Activated CD4-positive, alpha-beta T cell treated with anti-CD3 and anti-CD28 coated beads, Interleukin-2, amount 10 ng/mL, durations not matched to agents 7 days and 5 days (primary cell): ENCODE measurements at regions not wholly inside any gene's neighbourhood (a gene's known extent, or its start where the extent isn't known, plus 50 kb on each side); places are given as distances from the start of the nearest gene placed in this dataset.
A peak's percentile ranks its signal among the peaks of the same experiment; 100 is the strongest.

ENCODE experiments used
- CTCF ChIA-PET: fragments of 350-600 bp; sonication (Branson Sonifier 250); formaldehyde crosslinking; loops from one replicate; lab custom pipeline; 2021; ENCODE audit warnings: antibody characterized with exemption; lab: Charles Lee
- POLR2A ChIA-PET: fragments of 350-600 bp; sonication (Branson Sonifier 250); formaldehyde crosslinking; loops from one replicate; lab custom pipeline; 2021; ENCODE audit warnings: antibody characterized with exemption; lab: Charles Lee
- DNase-seq: peaks from one replicate; pipeline ENCODE4 v3.0.0-alpha.2; 2020
- H3K27ac Mint-ChIP-seq: one replicate; pipeline ENCODE4 v1.8.0; 2021; ENCODE audit warnings: mild to moderate bottlenecking, moderate library complexity, mixed read lengths
- H3K27me3 Mint-ChIP-seq: one replicate; pipeline ENCODE4 v1.8.0; 2021; ENCODE audit warnings: mixed read lengths
- H3K36me3 Mint-ChIP-seq: one replicate; pipeline ENCODE4 v1.8.0; 2021; ENCODE audit warnings: low read depth, mixed read lengths
- H3K4me1 Mint-ChIP-seq: one replicate; pipeline ENCODE4 v1.8.0; 2021; ENCODE audit warnings: mixed read lengths
- H3K4me3 Mint-ChIP-seq: one replicate; pipeline ENCODE4 v1.8.0; 2021; ENCODE audit warnings: mild to moderate bottlenecking, moderate library complexity, mixed read lengths
- H3K9me3 Mint-ChIP-seq: one replicate; pipeline ENCODE4 v1.8.0; 2021; ENCODE audit warnings: mixed read lengths

GRCh38 chr2:84041506-84041905 lies 417.6 kb downstream of the SUCLG1 start:
- H3K9me3 Mint-ChIP-seq: no peaks in the 10 kb centered on the region
- H3K36me3 Mint-ChIP-seq: no peaks in the 10 kb centered on the region
- ChIA-PET CTCF (no interaction called here), POLR2A (no interaction called here)
- H3K27ac Mint-ChIP-seq: no peak overlapping the region
- H3K27me3 Mint-ChIP-seq: peaks cover 14% of the 10 kb centered on the region
- H3K4me3 Mint-ChIP-seq: no peak overlapping the region
- no peaks in the 10 kb centered on the region for H3K4me1 Mint-ChIP-seq
- no peak for DNase-seq

- CTCF ChIA-PET: no interaction called here
- Mint-ChIP-seq H3K4me1 (no peaks in the 10 kb centered on the region), H3K27ac (no peak overlapping the region), H3K27me3 (peaks cover 14% of the 10 kb centered on the region), H3K4me3 (no peak overlapping the region), H3K36me3 (no peaks in the 10 kb centered on the region), H3K9me3 (no peaks in the 10 kb centered on the region)
- DNase-seq: no peak
- POLR2A ChIA-PET: no interaction called here
Measured at GRCh38 chr2:84040281-84040680, 418.8 kb downstream of the SUCLG1 start.

DNA sequence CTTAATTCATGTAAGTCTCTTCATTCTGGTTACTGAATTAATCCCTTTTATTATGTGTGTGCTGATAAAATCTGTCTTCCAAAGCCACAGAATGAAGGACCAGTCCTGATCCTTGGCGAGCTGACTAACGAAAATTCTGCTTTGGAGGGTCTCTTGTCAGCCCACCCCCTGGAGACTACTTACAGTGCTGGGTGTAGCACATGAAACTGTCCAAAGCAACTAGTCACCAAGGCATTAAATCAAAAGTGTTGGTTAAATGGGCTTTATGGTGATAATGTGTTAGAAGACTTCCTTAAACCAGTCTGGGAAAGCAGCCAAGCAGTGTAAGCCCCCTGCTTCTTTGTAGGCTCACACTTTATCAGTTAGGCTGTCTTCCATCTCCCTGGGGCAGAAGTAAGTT lies 420.2 kb downstream of the SUCLG1 start:
- CTCF ChIA-PET: no interaction called here
- Mint-ChIP-seq H3K27me3 (peaks cover 11% of the 10 kb centered on the region), H3K4me1 (no peaks in the 10 kb centered on the region), H3K4me3 (no peak overlapping the region), H3K27ac (no peak overlapping the region), H3K9me3 (no peaks in the 10 kb centered on the region), H3K36me3 (no peaks in the 10 kb centered on the region)
- DNase-seq: no peak
- POLR2A ChIA-PET: no interaction called here

- no peak for DNase-seq
- no peaks in the 10 kb centered on the region for H3K9me3 Mint-ChIP-seq
- H3K4me1 Mint-ChIP-seq: peaks cover 4% of the 10 kb centered on the region
- CTCF ChIA-PET: no interaction called here
- peak overlapping the region; percentile 0 for H3K27ac Mint-ChIP-seq
- H3K36me3 Mint-ChIP-seq: no peaks in the 10 kb centered on the region
- peak overlapping the region; percentile 15 for H3K4me3 Mint-ChIP-seq
- POLR2A ChIA-PET: no interaction called here
- H3K27me3 Mint-ChIP-seq: no peaks in the 10 kb centered on the region
Measured at GRCh38 chr2:84033347-84033974, 425.6 kb downstream of the SUCLG1 start.

DNA sequence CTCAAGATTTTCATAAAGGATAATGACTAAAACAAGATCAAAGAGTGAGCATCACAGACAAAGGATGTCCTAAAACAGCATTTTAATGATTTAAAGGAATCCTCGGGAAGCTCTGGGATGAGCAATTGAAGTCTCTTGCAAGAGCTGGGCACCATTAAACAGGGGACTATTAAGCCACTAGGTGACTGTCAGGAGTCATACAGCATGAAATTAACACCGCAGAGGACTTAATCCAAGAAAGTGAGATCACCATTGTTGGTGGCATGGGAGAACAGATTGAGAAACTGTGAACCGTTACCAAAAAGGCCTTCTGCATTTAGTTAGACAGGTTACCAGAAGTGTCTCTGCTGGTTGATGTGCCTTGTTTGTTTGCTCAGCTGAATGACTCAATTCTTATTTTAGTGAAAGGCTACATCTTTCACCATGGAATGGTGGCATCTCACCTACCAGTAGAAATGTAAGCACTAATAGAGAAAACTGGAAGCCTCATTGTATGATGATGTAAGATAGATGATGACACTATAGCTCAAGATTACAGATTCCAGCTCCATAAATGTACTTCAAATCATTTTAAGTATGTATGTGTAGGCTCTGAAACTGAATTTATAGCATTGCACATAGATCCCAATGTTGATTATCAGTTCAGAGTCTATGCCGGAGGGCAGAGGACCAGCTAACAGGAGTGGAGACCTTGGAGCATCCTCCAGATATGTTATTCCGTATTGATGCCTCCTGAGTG lies 427.6 kb downstream of the SUCLG1 start:
- no peaks in the 10 kb centered on the region for H3K36me3 Mint-ChIP-seq
- CTCF ChIA-PET: no interaction called here
- H3K27me3 Mint-ChIP-seq: no peaks in the 10 kb centered on the region
- DNase-seq: no peak
- H3K27ac Mint-ChIP-seq: no peak overlapping the region
- no peaks in the 10 kb centered on the region for H3K9me3 Mint-ChIP-seq
- H3K4me3 Mint-ChIP-seq: no peak overlapping the region
- POLR2A ChIA-PET: no interaction called here
- peaks cover 4% of the 10 kb centered on the region for H3K4me1 Mint-ChIP-seq

DNA sequence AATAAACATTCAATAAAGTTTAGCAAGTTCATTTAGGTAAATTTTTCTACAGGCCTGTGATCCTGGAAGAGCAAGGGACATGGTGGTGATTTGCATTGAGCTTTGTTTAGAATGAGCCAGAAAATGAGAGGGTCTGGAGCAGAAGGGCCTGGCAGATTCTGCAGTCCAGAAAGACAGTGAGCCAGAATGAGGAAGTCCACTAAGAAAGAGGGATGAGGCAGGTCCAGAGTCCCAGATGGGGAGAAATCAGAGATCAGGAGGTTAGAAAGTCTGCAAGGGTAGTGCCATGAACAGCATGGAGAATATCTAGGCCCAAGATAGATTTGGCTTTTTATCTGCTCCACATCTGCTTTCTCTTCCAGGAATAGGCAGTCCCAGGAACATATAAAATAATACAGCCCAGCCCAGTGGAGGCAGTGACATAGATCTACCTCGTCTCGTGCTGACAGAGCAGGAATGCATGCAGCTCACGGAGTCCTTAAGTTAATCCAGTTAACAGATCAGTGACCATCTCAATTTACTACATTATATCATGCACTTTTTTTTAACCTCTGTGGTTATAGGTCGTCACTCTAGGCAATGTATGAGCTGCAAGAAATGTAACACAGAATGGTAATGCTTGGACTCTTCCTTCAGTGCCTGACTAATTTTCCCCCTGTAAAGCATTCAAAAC lies 429.0 kb downstream of the SUCLG1 start:
- DNase-seq: no peak
- Mint-ChIP-seq H3K27ac (no peak overlapping the region), H3K36me3 (no peaks in the 10 kb centered on the region), H3K4me1 (peaks cover 4% of the 10 kb centered on the region), H3K27me3 (no peaks in the 10 kb centered on the region), H3K4me3 (no peak overlapping the region), H3K9me3 (no peaks in the 10 kb centered on the region)
- ChIA-PET CTCF (no interaction called here), POLR2A (no interaction called here)

DNA sequence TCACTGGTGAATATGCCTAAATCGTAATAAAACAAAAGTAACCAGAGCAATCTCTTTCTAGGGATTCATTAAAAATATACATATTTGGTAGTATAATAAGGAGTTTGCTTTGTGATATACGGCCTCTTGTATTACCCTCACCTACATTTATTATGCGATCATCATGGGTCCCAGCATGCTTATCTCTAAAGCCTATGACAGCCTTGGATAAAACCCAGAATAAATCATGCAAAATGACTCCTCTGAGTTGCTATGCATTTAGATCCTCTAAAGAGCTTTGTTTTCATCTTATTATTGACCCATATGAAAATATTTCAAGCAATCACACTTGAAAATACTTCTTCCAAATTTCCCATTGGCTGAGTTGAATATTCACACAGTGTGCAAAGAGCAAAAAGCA lies 432.3 kb downstream of the SUCLG1 start:
- Mint-ChIP-seq H3K27ac (no peak overlapping the region), H3K4me1 (no peaks in the 10 kb centered on the region), H3K9me3 (no peaks in the 10 kb centered on the region), H3K36me3 (no peaks in the 10 kb centered on the region), H3K27me3 (no peaks in the 10 kb centered on the region), H3K4me3 (no peak overlapping the region)
- ChIA-PET CTCF (no interaction called here), POLR2A (no interaction called here)
- no peak for DNase-seq

- Mint-ChIP-seq H3K9me3 (no peaks in the 10 kb centered on the region), H3K4me1 (no peaks in the 10 kb centered on the region), H3K4me3 (no peak overlapping the region), H3K27me3 (no peaks in the 10 kb centered on the region), H3K36me3 (no peaks in the 10 kb centered on the region), H3K27ac (no peak overlapping the region)
- ChIA-PET CTCF (interaction anchor here (0.5 to 0.8 kb wide), 3 partner anchors 13 to 48 kb away, joined by 3 to 4 read pairs (median 3); no protein-coding TSS in a partner anchor), POLR2A (no interaction called here)
- peak; percentile 44 for DNase-seq
Measured at GRCh38 chr2:84022810-84023431, 436.2 kb downstream of the SUCLG1 start.

GRCh38 chr2:84017010-84017409 lies 442.1 kb downstream of the SUCLG1 start:
- H3K9me3 Mint-ChIP-seq: no peaks in the 10 kb centered on the region
- no peak overlapping the region for H3K27ac Mint-ChIP-seq
- no peaks in the 10 kb centered on the region for H3K4me1 Mint-ChIP-seq
- ChIA-PET POLR2A (no interaction called here), CTCF (interaction anchor here (0.7 kb wide), 1 partner anchor 70 kb away, joined by 3 read pairs; no protein-coding TSS in a partner anchor)
- no peaks in the 10 kb centered on the region for H3K36me3 Mint-ChIP-seq
- H3K4me3 Mint-ChIP-seq: no peak overlapping the region
- H3K27me3 Mint-ChIP-seq: no peaks in the 10 kb centered on the region
- DNase-seq: no peak

GRCh38 chr2:84016183-84016582 lies 442.9 kb downstream of the SUCLG1 start:
- Mint-ChIP-seq H3K27ac (no peak overlapping the region), H3K9me3 (no peaks in the 10 kb centered on the region), H3K4me1 (no peaks in the 10 kb centered on the region), H3K27me3 (peaks cover 2% of the 10 kb centered on the region), H3K36me3 (no peaks in the 10 kb centered on the region), H3K4me3 (no peak overlapping the region)
- ChIA-PET CTCF (no interaction called here), POLR2A (no interaction called here)
- DNase-seq: no peak

GRCh38 chr2:83997889-83998288 lies 461.2 kb downstream of the SUCLG1 start:
- no peaks in the 10 kb centered on the region for H3K36me3 Mint-ChIP-seq
- no peak overlapping the region for H3K4me3 Mint-ChIP-seq
- H3K27me3 Mint-ChIP-seq: no peaks in the 10 kb centered on the region
- H3K4me1 Mint-ChIP-seq: no peaks in the 10 kb centered on the region
- ChIA-PET POLR2A (no interaction called here), CTCF (no interaction called here)
- no peak for DNase-seq
- H3K27ac Mint-ChIP-seq: no peak overlapping the region
- H3K9me3 Mint-ChIP-seq: no peaks in the 10 kb centered on the region

DNA sequence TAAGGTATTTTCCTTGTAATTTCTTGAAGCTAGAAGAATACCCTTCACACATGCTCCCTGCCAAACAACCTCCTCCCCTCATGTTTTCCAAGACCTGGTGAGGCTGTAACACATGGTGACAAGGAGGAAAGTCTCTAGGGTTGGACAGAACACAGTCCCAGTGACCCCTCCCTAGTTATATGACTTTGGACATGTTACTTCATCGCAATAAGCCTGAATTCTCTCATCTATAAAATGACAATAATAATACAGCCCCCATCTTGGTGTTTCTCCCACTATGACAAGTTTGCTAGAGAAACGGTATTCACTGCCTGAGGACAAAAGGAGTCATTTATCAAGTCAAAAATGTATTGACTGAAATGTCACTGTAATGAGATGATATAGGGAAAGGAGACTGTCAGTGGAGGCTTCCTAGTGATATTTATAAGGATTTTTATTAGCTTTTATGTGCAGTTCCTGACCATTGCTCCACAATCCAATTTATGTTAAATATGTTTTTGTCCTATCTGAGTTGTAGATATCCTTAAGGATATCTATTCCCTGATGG lies 464.4 kb downstream of the SUCLG1 start:
- H3K9me3 Mint-ChIP-seq: no peaks in the 10 kb centered on the region
- H3K4me3 Mint-ChIP-seq: no peak overlapping the region
- no peak for DNase-seq
- no peaks in the 10 kb centered on the region for H3K27me3 Mint-ChIP-seq
- no peaks in the 10 kb centered on the region for H3K4me1 Mint-ChIP-seq
- H3K36me3 Mint-ChIP-seq: no peaks in the 10 kb centered on the region
- ChIA-PET POLR2A (no interaction called here), CTCF (no interaction called here)
- H3K27ac Mint-ChIP-seq: no peak overlapping the region
